ENCODE measurements at regions not wholly inside any gene's neighbourhood (a gene's known extent, or its start where the extent isn't known, plus 50 kb on each side); places are given as distances from the start of the nearest gene placed in this dataset.
"Not testable (repeated sequence)": the region's sequence is repeated elsewhere in the genome, so short reads cannot be mapped to it uniquely, and the experiment has no call there.

GRCh38 chr7:150110375-150110820 is 212.8 kb upstream of the LRRC61 start:
- TF ChIP-seq CTCF (IDR thresholded peaks at IDR 0.05; ENCODE audit: low read depth, low read length); EZH2phosphoT487 (IDR thresholded peaks at IDR 0.05; ENCODE audit: low read depth): not testable (repeated sequence)
